ENCODE measurements at regions not wholly inside any gene's neighbourhood (a gene's known extent, or its start where the extent isn't known, plus 50 kb on each side); places are given as distances from the start of the nearest gene placed in this dataset.

DNA sequence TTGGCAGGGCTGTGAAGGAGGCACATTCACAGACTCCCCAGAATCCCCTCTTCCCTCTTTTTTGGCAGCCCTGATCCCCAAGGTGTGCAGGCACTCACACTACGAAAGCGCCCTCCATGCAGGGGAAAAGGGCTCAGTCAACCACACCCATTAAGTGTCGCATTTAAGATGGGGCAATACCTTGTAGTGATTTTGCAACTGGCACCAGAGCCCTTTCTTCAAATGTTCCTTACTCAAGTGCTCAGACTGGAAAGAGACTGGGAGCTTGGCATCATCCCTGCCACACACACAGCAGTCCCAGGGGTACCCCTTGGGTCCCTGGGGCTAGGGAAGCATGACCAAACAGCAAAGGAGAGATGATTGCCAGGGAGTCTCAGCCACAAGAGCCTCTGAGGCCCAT lies 190.1 kb downstream of the HAUS1 start:
- TF ChIP-seq, protein P1, sequence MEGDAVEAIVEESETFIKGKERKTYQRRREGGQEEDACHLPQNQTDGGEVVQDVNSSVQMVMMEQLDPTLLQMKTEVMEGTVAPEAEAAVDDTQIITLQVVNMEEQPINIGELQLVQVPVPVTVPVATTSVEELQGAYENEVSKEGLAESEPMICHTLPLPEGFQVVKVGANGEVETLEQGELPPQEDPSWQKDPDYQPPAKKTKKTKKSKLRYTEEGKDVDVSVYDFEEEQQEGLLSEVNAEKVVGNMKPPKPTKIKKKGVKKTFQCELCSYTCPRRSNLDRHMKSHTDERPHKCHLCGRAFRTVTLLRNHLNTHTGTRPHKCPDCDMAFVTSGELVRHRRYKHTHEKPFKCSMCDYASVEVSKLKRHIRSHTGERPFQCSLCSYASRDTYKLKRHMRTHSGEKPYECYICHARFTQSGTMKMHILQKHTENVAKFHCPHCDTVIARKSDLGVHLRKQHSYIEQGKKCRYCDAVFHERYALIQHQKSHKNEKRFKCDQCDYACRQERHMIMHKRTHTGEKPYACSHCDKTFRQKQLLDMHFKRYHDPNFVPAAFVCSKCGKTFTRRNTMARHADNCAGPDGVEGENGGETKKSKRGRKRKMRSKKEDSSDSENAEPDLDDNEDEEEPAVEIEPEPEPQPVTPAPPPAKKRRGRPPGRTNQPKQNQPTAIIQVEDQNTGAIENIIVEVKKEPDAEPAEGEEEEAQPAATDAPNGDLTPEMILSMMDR (IDR thresholded peaks at IDR 0.05): no peak
- TF ChIP-seq POLR2AphosphoS5 (IDR thresholded peaks at IDR 0.05) (no peak), POLR2A (IDR thresholded peaks at IDR 0.05) (no peak), EP300 (IDR thresholded peaks at IDR 0.05; ENCODE audit: low read depth) (no peak)
